Vagina (tissue), 2 donors: ENCODE measurements at regions not wholly inside any gene's neighbourhood (a gene's known extent, or its start where the extent isn't known, plus 50 kb on each side); places are given as distances from the start of the nearest gene placed in this dataset.

Experiments used
- DNase-seq, 2 donors: peaks; one replicate each; pipeline ENCODE4 v3.0.0-alpha.2; 2017; ENCODE audit errors: extremely low spot score in 2 of 2
- H3K27ac ChIP-seq: fragments of 200-600 bp; sonication (generic); one replicate; pipeline ENCODE4 v1.5.1; 2019
- H3K27me3 ChIP-seq: fragments of 200-600 bp; sonication (generic); one replicate; pipeline ENCODE4 v1.5.1; 2019
- H3K36me3 ChIP-seq, 2 donors: fragments of 200-600 bp; sonication (generic); one replicate each; pipeline ENCODE4 v1.5.1; 2017 to 2019
- H3K4me1 ChIP-seq: fragments of 200-600 bp; sonication (generic); one replicate; pipeline ENCODE4 v1.5.1; 2019
- H3K4me3 ChIP-seq, 2 donors: fragments of 200-600 bp; sonication (generic); 1 replicate in 1 of 2; 2 replicates in 1 of 2; pipeline ENCODE4 v1.5.1; 2016 to 2019
- H3K9me3 ChIP-seq: fragments of 200-600 bp; sonication (generic); one replicate; pipeline ENCODE4 v1.5.1; 2019
- POLR2A ChIP-seq, 2 donors: fragments of 450-650 bp; IDR thresholded peaks; one replicate each; pipeline ENCODE4 v1.6.1; 2017; ENCODE audit warnings: antibody characterized with exemption in 2 of 2, mild to moderate bottlenecking in 2 of 2, moderate library complexity in 2 of 2
- POLR2AphosphoS5 ChIP-seq, 2 donors: sonication (generic); formaldehyde crosslinking; IDR thresholded peaks; one replicate each; pipeline ENCODE4 v1.9.0; 2017; ENCODE audit warnings: antibody characterized with exemption in 2 of 2, mild to moderate bottlenecking in 2 of 2, low read depth in 1 of 2; ENCODE audit not compliant: insufficient read depth in 1 of 2
- intact Hi-C: fragments of 100-400 bp; cut with DNase I; formaldehyde crosslinking; loops from one replicate; pipeline ENCODE4 v1.15.1; 2023
- TF ChIP-seq, protein P1 (sequence below), 3 experiments: fragments of 450-650 bp in 2 of 3; fragments of 200-600 bp in 1 of 3; sonication (generic) in 1 of 3; IDR thresholded peaks; one replicate each; pipeline ENCODE4 v1.5.1; 2017 to 2019; ENCODE audit warnings: antibody characterized with exemption in 3 of 3, mild to moderate bottlenecking in 2 of 3, moderate library complexity in 2 of 3

DNA sequence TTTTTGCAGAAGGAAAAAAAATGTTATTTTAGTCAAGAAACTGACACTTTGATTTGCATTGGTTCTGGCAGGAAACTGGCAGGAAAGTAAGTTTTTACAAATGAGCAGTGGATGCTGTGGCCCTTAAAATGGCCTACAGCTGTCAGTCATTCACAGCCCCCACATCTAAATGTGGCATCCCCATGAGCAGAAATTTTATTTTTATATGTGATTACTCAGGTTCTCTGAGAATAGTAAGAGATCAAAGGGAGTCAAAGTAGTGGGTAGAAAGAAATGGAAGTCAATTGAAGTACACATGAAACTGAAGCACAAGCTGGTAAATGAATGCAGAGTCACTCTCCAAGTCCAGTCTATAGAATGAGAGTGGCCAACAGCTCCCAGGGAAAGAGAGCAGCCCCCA lies 80.3 kb downstream of the ENC1 start:
- H3K36me3 ChIP-seq = no peaks in the 10 kb centered on the region
- H3K4me3 ChIP-seq = no peak overlapping the region
- DNase-seq = no peak
- no peaks in the 10 kb centered on the region for H3K4me1 ChIP-seq
- no peaks in the 10 kb centered on the region for H3K9me3 ChIP-seq
- TF ChIP-seq, protein P1, sequence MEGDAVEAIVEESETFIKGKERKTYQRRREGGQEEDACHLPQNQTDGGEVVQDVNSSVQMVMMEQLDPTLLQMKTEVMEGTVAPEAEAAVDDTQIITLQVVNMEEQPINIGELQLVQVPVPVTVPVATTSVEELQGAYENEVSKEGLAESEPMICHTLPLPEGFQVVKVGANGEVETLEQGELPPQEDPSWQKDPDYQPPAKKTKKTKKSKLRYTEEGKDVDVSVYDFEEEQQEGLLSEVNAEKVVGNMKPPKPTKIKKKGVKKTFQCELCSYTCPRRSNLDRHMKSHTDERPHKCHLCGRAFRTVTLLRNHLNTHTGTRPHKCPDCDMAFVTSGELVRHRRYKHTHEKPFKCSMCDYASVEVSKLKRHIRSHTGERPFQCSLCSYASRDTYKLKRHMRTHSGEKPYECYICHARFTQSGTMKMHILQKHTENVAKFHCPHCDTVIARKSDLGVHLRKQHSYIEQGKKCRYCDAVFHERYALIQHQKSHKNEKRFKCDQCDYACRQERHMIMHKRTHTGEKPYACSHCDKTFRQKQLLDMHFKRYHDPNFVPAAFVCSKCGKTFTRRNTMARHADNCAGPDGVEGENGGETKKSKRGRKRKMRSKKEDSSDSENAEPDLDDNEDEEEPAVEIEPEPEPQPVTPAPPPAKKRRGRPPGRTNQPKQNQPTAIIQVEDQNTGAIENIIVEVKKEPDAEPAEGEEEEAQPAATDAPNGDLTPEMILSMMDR (IDR thresholded peaks at IDR 0.05) = no peak
- TF ChIP-seq POLR2AphosphoS5 (IDR thresholded peaks at IDR 0.05; ENCODE audit: insufficient read depth in 1 of 2, low read depth in 1 of 2) (no peak), POLR2A (IDR thresholded peaks at IDR 0.05) (no peak)
- no peak overlapping the region for H3K27ac ChIP-seq
- H3K27me3 ChIP-seq = no peaks in the 10 kb centered on the region
- intact Hi-C loops = no loop called here

DNA sequence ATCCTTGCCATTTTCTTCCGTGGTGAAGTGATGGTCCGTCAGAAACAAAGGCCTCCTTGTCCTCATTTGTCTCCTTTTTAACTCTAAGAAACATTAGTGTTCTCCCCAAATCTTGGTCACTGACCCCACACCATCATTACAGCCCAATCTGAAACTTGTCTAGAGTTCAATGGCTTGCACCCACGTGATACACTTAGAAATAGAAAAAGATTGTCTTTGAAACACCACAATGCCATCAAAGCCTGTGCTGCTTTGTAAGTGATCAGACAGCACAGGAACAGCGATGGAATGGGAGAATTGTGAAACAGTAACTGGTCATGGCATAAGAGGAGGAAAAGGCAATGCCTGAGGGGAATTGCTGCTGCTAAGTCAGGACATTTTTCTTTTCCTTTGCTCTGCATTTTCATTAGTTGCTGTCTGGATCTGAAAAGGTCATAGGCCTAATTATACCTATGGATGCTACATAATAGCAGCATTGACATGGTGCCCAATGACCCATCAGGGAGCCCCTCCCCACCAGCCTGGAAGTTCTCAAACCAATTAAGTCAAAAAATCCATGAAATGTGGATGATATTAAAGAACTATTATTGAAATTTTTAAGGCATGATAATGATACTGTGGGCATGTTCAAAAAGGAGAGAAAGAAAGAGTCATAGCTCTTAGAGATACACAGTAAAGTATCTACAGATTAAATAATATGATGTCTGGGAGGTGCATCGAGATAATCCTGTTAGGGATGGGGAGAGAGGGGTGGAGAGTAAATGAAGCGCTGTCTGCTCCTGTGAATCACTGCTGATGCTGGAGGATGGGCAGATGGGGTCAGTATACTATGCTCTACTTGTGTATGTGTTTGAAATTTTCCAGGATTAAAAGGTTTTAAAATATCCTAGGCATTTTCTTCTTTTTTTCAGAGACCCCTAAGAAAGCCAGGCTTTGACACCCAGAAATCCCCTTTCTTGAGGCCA lies 83.6 kb downstream of the ENC1 start:
- Histone ChIP-seq H3K4me3 (no peak overlapping the region), H3K27ac (no peak overlapping the region), H3K9me3 (no peaks in the 10 kb centered on the region)

DNA sequence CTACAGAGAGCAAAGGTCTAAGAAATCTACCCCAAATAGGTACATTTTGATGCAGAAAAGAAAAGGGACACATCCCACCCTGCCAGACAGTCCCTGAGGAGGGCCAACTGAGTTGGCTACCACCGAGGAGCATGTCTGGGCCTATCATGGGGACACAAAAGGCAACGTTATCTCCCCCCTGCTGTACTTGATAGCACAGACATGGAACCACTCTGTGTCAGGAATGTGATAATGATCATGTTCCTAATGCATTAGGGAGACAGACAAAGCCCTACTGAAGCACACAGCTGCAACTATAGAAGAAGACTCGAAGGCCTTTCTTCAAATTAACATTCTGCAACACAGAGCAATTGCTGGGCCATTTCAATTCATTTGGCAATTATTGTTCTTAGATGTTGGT lies 84.5 kb downstream of the ENC1 start:
- no peak for DNase-seq
- no peaks in the 10 kb centered on the region for H3K4me1 ChIP-seq
- H3K9me3 ChIP-seq = no peaks in the 10 kb centered on the region
- H3K27ac ChIP-seq = no peak overlapping the region
- intact Hi-C loops = no loop called here
- no peaks in the 10 kb centered on the region for H3K36me3 ChIP-seq
- TF ChIP-seq POLR2A (IDR thresholded peaks at IDR 0.05) = no peak
- TF ChIP-seq, protein P1 (IDR thresholded peaks at IDR 0.05) = no peak
- TF ChIP-seq POLR2AphosphoS5 (IDR thresholded peaks at IDR 0.05; ENCODE audit: insufficient read depth in 1 of 2, low read depth in 1 of 2) = no peak
- H3K4me3 ChIP-seq = no peak overlapping the region
- H3K27me3 ChIP-seq = no peaks in the 10 kb centered on the region

More for the DNA sequence above, 83.6 kb downstream of the ENC1 start:
- TF ChIP-seq, protein P1 (IDR thresholded peaks at IDR 0.05) = no peak
- TF ChIP-seq POLR2A (IDR thresholded peaks at IDR 0.05) = no peak
- no peak for TF ChIP-seq POLR2AphosphoS5 (IDR thresholded peaks at IDR 0.05; ENCODE audit: insufficient read depth in 1 of 2, low read depth in 1 of 2)
- no peak for DNase-seq
- no peaks in the 10 kb centered on the region for H3K27me3 ChIP-seq
- H3K36me3 ChIP-seq = no peaks in the 10 kb centered on the region
- H3K4me1 ChIP-seq = no peaks in the 10 kb centered on the region
- intact Hi-C loops = no loop called here

DNA sequence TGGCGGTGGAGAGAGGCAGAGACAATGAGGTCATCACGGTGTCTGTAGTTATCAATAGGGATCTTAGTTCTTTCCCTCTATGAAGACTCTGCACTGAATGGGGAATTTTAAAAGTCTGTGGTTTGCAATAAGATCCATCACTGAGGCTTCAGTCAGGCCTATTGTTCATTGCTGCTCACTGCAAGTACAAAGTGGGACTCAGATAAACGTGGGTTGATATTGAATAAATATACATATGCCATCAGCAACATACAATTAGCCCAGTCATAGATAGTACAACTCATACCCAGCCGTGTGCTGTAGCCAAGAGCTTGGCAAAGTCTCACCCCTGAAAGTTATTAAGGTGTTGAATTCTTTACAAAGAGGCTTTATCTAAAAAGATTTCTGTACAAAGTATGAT lies 88.4 kb downstream of the ENC1 start:
- no peak for DNase-seq
- intact Hi-C loops = no loop called here
- TF ChIP-seq, protein P1 (IDR thresholded peaks at IDR 0.05) = no peak
- TF ChIP-seq POLR2AphosphoS5 (IDR thresholded peaks at IDR 0.05; ENCODE audit: insufficient read depth in 1 of 2, low read depth in 1 of 2) (no peak), POLR2A (IDR thresholded peaks at IDR 0.05) (no peak)

DNA sequence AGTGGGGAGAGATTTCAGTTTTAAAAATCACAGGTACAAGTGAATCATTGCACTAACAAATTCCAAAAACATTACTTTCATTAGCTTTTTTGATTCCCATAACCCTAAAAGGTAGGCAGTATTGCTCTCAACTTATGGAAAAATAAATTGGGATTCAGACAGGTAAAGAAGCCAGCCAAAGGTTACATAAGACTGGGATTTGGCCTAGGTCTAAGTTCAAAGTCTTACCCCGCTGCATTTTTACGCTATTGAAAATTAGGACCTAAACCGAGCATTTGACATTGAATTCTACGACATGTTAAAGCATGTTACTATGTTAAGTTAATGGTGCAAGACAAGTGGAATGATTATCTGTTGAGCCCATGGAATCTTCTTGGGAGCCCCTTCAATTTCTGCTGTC lies 89.6 kb downstream of the ENC1 start:
- H3K4me1 ChIP-seq = no peaks in the 10 kb centered on the region
- TF ChIP-seq POLR2A (IDR thresholded peaks at IDR 0.05) = no peak
- TF ChIP-seq, protein P1 (IDR thresholded peaks at IDR 0.05) = no peak
- TF ChIP-seq POLR2AphosphoS5 (IDR thresholded peaks at IDR 0.05; ENCODE audit: insufficient read depth in 1 of 2, low read depth in 1 of 2) = no peak

More for the DNA sequence above, 88.4 kb downstream of the ENC1 start:
- no peaks in the 10 kb centered on the region for H3K27me3 ChIP-seq
- no peak overlapping the region for H3K27ac ChIP-seq
- no peaks in the 10 kb centered on the region for H3K9me3 ChIP-seq
- H3K4me3 ChIP-seq = no peak overlapping the region
- H3K4me1 ChIP-seq = no peaks in the 10 kb centered on the region
- no peaks in the 10 kb centered on the region for H3K36me3 ChIP-seq

More for the DNA sequence above, 89.6 kb downstream of the ENC1 start:
- DNase-seq = no peak
- Histone ChIP-seq H3K27me3 (no peaks in the 10 kb centered on the region), H3K27ac (no peak overlapping the region), H3K36me3 (no peaks in the 10 kb centered on the region), H3K4me3 (no peak overlapping the region), H3K9me3 (no peaks in the 10 kb centered on the region)
- intact Hi-C loops = no loop called here
